HepG2 (cell line): ENCODE measurements at regions not wholly inside any gene's neighbourhood (a gene's known extent, or its start where the extent isn't known, plus 50 kb on each side); places are given as distances from the start of the nearest gene placed in this dataset.

Experiments
- ATAC-seq: fragments of 200-7000 bp; cut with Tn5 transposase; 3 replicates; pipeline ENCODE4 v1.9.1; 2020; ENCODE audit warnings: mild to moderate bottlenecking, moderate library complexity
- BruUV-seq: library from RNA; stranded (reverse); fragments of 400-500 nt; replicated peaks from 2 replicates; lab custom pipeline; 2021; lab: Mats Ljungman, UMichigan
- CTCF ChIA-PET: fragments of 300-600 bp; formaldehyde crosslinking; extraction: SDS; loops from one replicate; lab custom pipeline; 2021; ENCODE audit warnings: low total read pairs, inconsistent platforms, low intra/inter-chr PET ratio; lab: Yijun Ruan, JAX
- POLR2A ChIA-PET: fragments of 350-600 bp; sonication (Branson Sonifier 250); formaldehyde crosslinking; loops from one replicate; lab custom pipeline; 2020; ENCODE audit warnings: antibody characterized with exemption, inconsistent platforms; lab: Yijun Ruan, JAX
- DNase-seq: peaks from one replicate; pipeline ENCODE4 v3.0.0-alpha.2; 2015; ENCODE audit warnings: low spot score
- FAIRE-seq: peaks from 3 replicates; lab custom pipeline; 2011; peaks lifted over from hg19 to GRCh38; lab: Jason Lieb, UNC
- H2AFZ ChIP-seq: one replicate; pipeline ENCODE4 v1.6.1; 2011; ENCODE audit warnings: low read length, inconsistent platforms
- H3K27ac ChIP-seq: fragments of 300-600 bp; 3 replicates; pipeline ENCODE4 v1.8.0; 2011; ENCODE audit warnings: mixed run types, mild to moderate bottlenecking, mixed read lengths, low read length, inconsistent platforms; ENCODE audit not compliant: insufficient read depth; ENCODE audit errors: extremely low read length
- H3K27me3 ChIP-seq, 2 experiments: fragments of 200-600 bp in 1 of 2; 2 replicates in 1 of 2; 3 replicates in 1 of 2; pipeline versions ENCODE4 v1.6.0 to v1.8.0; 2011; ENCODE audit warnings: low read length in 2 of 2, mild to moderate bottlenecking in 2 of 2, moderate library complexity in 2 of 2, inconsistent platforms in 1 of 2; ENCODE audit not compliant: insufficient read depth in 2 of 2, control insufficient read depth in 1 of 2
- H3K36me3 ChIP-seq, 2 experiments: fragments of 200-600 bp in 1 of 2; replicated peaks in 1 of 2; 2 replicates in 1 of 2; 3 replicates in 1 of 2; pipeline versions ENCODE4 v1.5.1 to v1.8.0; 2011; ENCODE audit warnings: low read length in 2 of 2, inconsistent platforms in 1 of 2; ENCODE audit not compliant: insufficient read depth in 2 of 2, control insufficient read depth in 1 of 2
- H3K4me1 ChIP-seq: 2 replicates; pipeline ENCODE4 v1.5.1; 2012; ENCODE audit warnings: low read length, inconsistent platforms; ENCODE audit not compliant: insufficient read depth
- H3K4me2 ChIP-seq: 2 replicates; pipeline ENCODE4 v1.6.0; 2011; ENCODE audit warnings: low read depth, low read length, inconsistent platforms
- H3K4me3 ChIP-seq, 3 experiments: fragments of 200-600 bp in 1 of 3; sonication (generic), shearing (Covaris generic) in 1 of 3; replicated peaks in 1 of 3; 2 replicates each; pipeline ENCODE4 v1.5.1; 2011 to 2016; ENCODE audit warnings: low read length in 3 of 3, inconsistent platforms in 2 of 3, low read depth in 2 of 3, mild to moderate bottlenecking in 2 of 3, control low read depth in 1 of 3, mixed read lengths in 1 of 3; ENCODE audit not compliant: insufficient read depth in 1 of 3
- H3K79me2 ChIP-seq: one replicate; pipeline ENCODE4 v1.6.1; 2011; ENCODE audit warnings: low read length, inconsistent platforms; ENCODE audit not compliant: insufficient read depth
- H3K9ac ChIP-seq: 2 replicates; pipeline ENCODE4 v1.6.0; 2011; ENCODE audit warnings: mild to moderate bottlenecking, low read depth, low read length, inconsistent platforms; ENCODE audit not compliant: insufficient read depth
- H3K9me3 ChIP-seq: 2 replicates; pipeline ENCODE4 v1.5.1; 2012; ENCODE audit warnings: mild to moderate bottlenecking, low read length
- H4K20me1 ChIP-seq: 2 replicates; pipeline ENCODE4 v1.6.0; 2011; ENCODE audit warnings: inconsistent platforms, mild to moderate bottlenecking, low read length, moderate library complexity; ENCODE audit not compliant: insufficient read depth
- RARG ChIP-seq: sonication (generic); formaldehyde crosslinking; IDR thresholded peaks from 2 replicates; pipeline ENCODE4 v1.4.0; 2020; ENCODE audit warnings: low read depth, mild to moderate bottlenecking, missing genetic modification reagents
- RELA ChIP-seq: sonication (generic); formaldehyde crosslinking; IDR thresholded peaks from 2 replicates; pipeline ENCODE4 v1.4.0; 2020; ENCODE audit warnings: missing genetic modification reagents
- ZNF180 ChIP-seq: sonication (generic); formaldehyde crosslinking; IDR thresholded peaks from 2 replicates; pipeline ENCODE4 v1.4.0; 2020; ENCODE audit warnings: low read depth, missing genetic modification reagents, borderline replicate concordance
- ZNF225 ChIP-seq: sonication (generic); formaldehyde crosslinking; IDR thresholded peaks from 2 replicates; pipeline ENCODE4 v1.4.0; 2020; ENCODE audit warnings: mild to moderate bottlenecking, missing genetic modification reagents
- ZNF264 ChIP-seq: sonication (generic); formaldehyde crosslinking; IDR thresholded peaks from 2 replicates; pipeline ENCODE4 v1.4.0; 2020; ENCODE audit warnings: missing genetic modification reagents
- ZNF644 ChIP-seq: IDR thresholded peaks from 2 replicates; pipeline ENCODE4 v1.6.1; 2016; ENCODE audit warnings: low read depth
- ZNF879 ChIP-seq: sonication (generic); formaldehyde crosslinking; IDR thresholded peaks from 2 replicates; pipeline ENCODE4 v1.8.1; 2023; ENCODE audit warnings: missing genetic modification reagents
- WGBS: methylation state at CpG from one replicate; pipeline ENCODE4 v1.1.6; 2017; ENCODE audit warnings: low lambda C conversion rate; 5-methylcytosine and 5-hydroxymethylcytosine counted together
- in situ Hi-C: cut with HindIII; loops from 2 replicates; pipeline ENCODE4 v1.10.0; 2017; ENCODE audit warnings: low pct_unique_long_range_greater_than_20kb; ENCODE audit not compliant: extremely low pct_ligation_motif_present
- intact Hi-C: fragments of 100-400 bp; cut with micrococcal nuclease; formaldehyde crosslinking; loops from one replicate; pipeline ENCODE4 v1.10.0; 2022; ENCODE audit not compliant: unreplicated experiment
- TF ChIP-seq, protein P1 (sequence below): fragments of 450-650 bp; IDR thresholded peaks from 2 replicates; pipeline ENCODE4 v1.6.1; 2017
- TF ChIP-seq, protein P2 (sequence below): sonication (generic); formaldehyde crosslinking; IDR thresholded peaks from 2 replicates; pipeline ENCODE4 v1.5.0; 2020; ENCODE audit warnings: missing genetic modification reagents
- TF ChIP-seq, protein P3 (sequence below): sonication (generic); formaldehyde crosslinking; IDR thresholded peaks from 2 replicates; pipeline ENCODE4 v1.5.1; 2020; ENCODE audit warnings: missing genetic modification reagents, mild to moderate bottlenecking, borderline replicate concordance
- TF ChIP-seq, protein P4 (sequence below): sonication (generic); formaldehyde crosslinking; IDR thresholded peaks from 2 replicates; pipeline ENCODE4 v1.5.0; 2020; ENCODE audit warnings: missing genetic modification reagents, mild to moderate bottlenecking, borderline replicate concordance
- TF ChIP-seq, protein P5 (sequence below): sonication (generic); formaldehyde crosslinking; IDR thresholded peaks from 2 replicates; pipeline ENCODE4 v1.9.0; 2021; ENCODE audit warnings: missing genetic modification reagents, mild to moderate bottlenecking, borderline replicate concordance
- TF ChIP-seq, protein P6 (sequence below): sonication (generic); formaldehyde crosslinking; IDR thresholded peaks from 2 replicates; pipeline ENCODE4 v1.9.0; 2022; ENCODE audit warnings: low read depth, missing genetic modification reagents

DNA sequence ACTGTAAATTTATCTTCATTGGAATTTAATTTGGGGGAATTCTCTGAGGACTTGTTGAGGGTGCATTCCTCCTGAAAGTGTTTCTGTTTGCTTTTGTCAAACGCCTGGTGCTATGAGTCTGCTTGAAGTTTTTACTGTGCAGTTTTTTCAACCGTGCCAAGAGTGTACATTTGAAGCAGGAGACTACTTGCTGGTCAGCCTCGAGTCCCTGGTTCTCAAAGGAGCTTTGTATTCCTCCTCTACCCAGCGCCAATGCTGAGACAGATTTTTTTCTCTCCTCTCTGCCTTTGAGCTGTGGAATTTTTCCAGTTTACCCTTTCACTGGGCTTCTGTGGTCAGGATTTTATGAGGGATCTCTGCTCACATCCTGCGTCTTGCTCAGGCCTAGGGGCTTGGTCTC is 62.1 kb downstream of the NPY start:
- BruUV-seq: no TSS peak
- Histone ChIP-seq H3K27me3 (no peaks in the 10 kb centered on the region), H2AFZ (no peak overlapping the region), H3K27ac (no peak overlapping the region)
- no peak for TF ChIP-seq RARG
- TF ChIP-seq ZNF225 (CRISPR knock-in tag): no peak
- TF ChIP-seq, all 625 proteins: peak for 0
- ATAC-seq (no peak), DNase-seq (no peak), FAIRE-seq (no peak)
- POLR2A ChIA-PET: no interaction called here
- WGBS: 14% methylated on average over 5 of the region's 5 CpGs
- Histone ChIP-seq H3K4me1 (no peaks in the 10 kb centered on the region), H3K4me3 (no peak overlapping the region), H3K79me2 (no peaks in the 10 kb centered on the region), H4K20me1 (no peaks in the 10 kb centered on the region), H3K36me3 (no peaks in the 10 kb centered on the region), H3K9ac (no peak overlapping the region), H3K4me2 (no peak overlapping the region), H3K9me3 (no peaks in the 10 kb centered on the region)
- in situ Hi-C loops (no loop called here), intact Hi-C loops (no loop called here)
- CTCF ChIA-PET: no interaction called here

GRCh38 chr7:24346716-24347115 is 62.7 kb downstream of the NPY start:
- ATAC-seq (no peak), FAIRE-seq (no peak), DNase-seq (no peak)
- no peak overlapping the region for H2AFZ ChIP-seq
- no TSS peak for BruUV-seq
- no peaks in the 10 kb centered on the region for H4K20me1 ChIP-seq
- no peak overlapping the region for H3K4me3 ChIP-seq
- H3K27me3 ChIP-seq: no peaks in the 10 kb centered on the region
- intact Hi-C loops (no loop called here), in situ Hi-C loops (no loop called here)
- CTCF ChIA-PET: no interaction called here
- no peaks in the 10 kb centered on the region for H3K9me3 ChIP-seq
- H3K9ac ChIP-seq: no peak overlapping the region
- WGBS: 64% methylated on average over 3 of the region's 3 CpGs
- H3K4me2 ChIP-seq: no peak overlapping the region
- H3K79me2 ChIP-seq: no peaks in the 10 kb centered on the region
- POLR2A ChIA-PET: no interaction called here
- no peaks in the 10 kb centered on the region for H3K4me1 ChIP-seq
- H3K36me3 ChIP-seq: no peaks in the 10 kb centered on the region
- no peak overlapping the region for H3K27ac ChIP-seq
- TF ChIP-seq ZNF264 (CRISPR knock-in tag) (no peak), ZNF644 (CRISPR knock-in tag) (no peak), RELA (no peak), ZNF879 (CRISPR knock-in tag) (no peak), ZNF180 (CRISPR knock-in tag) (no peak)
- TF ChIP-seq, protein P1, sequence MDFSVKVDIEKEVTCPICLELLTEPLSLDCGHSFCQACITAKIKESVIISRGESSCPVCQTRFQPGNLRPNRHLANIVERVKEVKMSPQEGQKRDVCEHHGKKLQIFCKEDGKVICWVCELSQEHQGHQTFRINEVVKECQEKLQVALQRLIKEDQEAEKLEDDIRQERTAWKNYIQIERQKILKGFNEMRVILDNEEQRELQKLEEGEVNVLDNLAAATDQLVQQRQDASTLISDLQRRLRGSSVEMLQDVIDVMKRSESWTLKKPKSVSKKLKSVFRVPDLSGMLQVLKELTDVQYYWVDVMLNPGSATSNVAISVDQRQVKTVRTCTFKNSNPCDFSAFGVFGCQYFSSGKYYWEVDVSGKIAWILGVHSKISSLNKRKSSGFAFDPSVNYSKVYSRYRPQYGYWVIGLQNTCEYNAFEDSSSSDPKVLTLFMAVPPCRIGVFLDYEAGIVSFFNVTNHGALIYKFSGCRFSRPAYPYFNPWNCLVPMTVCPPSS: no peak
- TF ChIP-seq, protein P2, sequence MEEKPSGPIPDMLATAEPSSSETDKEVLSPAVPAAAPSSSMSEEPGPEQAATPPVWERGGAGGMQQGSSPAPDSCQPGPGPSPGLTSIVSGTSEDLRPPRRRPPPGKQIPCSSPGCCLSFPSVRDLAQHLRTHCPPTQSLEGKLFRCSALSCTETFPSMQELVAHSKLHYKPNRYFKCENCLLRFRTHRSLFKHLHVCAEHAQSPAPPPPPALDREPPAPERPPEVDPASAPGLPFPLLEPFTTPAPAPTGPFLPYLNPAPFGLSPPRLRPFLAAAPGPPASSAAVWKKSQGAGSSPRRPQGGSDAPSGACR (CRISPR knock-in tag): no peak
- TF ChIP-seq, protein P3, sequence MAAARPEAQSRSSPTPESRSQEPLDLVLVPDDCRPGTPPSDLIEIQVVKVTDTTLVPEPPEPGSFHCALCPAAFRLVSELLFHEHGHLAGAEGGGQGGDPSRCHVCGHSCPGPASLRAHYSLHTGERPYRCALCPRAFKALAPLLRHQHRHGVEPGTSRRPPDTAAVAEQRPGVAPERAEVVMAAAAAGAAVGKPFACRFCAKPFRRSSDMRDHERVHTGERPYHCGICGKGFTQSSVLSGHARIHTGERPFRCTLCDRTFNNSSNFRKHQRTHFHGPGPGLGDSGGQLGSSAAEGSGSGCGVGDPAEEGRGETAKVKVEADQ: no peak
- TF ChIP-seq, protein P4, sequence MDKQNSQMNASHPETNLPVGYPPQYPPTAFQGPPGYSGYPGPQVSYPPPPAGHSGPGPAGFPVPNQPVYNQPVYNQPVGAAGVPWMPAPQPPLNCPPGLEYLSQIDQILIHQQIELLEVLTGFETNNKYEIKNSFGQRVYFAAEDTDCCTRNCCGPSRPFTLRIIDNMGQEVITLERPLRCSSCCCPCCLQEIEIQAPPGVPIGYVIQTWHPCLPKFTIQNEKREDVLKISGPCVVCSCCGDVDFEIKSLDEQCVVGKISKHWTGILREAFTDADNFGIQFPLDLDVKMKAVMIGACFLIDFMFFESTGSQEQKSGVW (CRISPR knock-in tag): no peak
- TF ChIP-seq, protein P5, sequence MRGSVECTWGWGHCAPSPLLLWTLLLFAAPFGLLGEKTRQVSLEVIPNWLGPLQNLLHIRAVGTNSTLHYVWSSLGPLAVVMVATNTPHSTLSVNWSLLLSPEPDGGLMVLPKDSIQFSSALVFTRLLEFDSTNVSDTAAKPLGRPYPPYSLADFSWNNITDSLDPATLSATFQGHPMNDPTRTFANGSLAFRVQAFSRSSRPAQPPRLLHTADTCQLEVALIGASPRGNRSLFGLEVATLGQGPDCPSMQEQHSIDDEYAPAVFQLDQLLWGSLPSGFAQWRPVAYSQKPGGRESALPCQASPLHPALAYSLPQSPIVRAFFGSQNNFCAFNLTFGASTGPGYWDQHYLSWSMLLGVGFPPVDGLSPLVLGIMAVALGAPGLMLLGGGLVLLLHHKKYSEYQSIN (CRISPR knock-in tag): no peak
- TF ChIP-seq, protein P6, sequence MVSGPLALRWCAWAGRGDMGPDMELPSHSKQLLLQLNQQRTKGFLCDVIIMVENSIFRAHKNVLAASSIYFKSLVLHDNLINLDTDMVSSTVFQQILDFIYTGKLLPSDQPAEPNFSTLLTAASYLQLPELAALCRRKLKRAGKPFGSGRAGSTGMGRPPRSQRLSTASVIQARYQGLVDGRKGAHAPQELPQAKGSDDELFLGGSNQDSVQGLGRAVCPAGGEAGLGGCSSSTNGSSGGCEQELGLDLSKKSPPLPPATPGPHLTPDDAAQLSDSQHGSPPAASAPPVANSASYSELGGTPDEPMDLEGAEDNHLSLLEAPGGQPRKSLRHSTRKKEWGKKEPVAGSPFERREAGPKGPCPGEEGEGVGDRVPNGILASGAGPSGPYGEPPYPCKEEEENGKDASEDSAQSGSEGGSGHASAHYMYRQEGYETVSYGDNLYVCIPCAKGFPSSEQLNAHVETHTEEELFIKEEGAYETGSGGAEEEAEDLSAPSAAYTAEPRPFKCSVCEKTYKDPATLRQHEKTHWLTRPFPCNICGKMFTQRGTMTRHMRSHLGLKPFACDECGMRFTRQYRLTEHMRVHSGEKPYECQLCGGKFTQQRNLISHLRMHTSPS: no peak
